Stimulated activated CD8-positive, alpha-beta memory T cell treated with anti-CD3 and anti-CD28 coated beads, Interleukin-4, amount 100 ng/mL, for 24 hours (primary cell): ENCODE measurements at regions not wholly inside any gene's neighbourhood (a gene's known extent, or its start where the extent isn't known, plus 50 kb on each side); places are given as distances from the start of the nearest gene placed in this dataset.

Experiments used
- DNase-seq: peaks from one replicate; pipeline ENCODE4 v3.0.0-alpha.2; 2020; ENCODE audit warnings: low read depth

- no peak for DNase-seq
These were observed 253.2 kb upstream of the ZNF32 start for GRCh38 chr10:43901744-43902504.

- no peak for DNase-seq
These were observed 252.6 kb upstream of the ZNF32 start for GRCh38 chr10:43901302-43901701.

- no peak for DNase-seq
These were observed 251.9 kb upstream of the ZNF32 start for GRCh38 chr10:43900571-43900970.

- DNase-seq = no peak
These were observed 250.7 kb upstream of the ZNF32 start for GRCh38 chr10:43899224-43899959.

- DNase-seq = no peak
These were observed 249.9 kb upstream of the ZNF32 start for GRCh38 chr10:43898592-43898991.

- no peak for DNase-seq
These were observed 249.2 kb upstream of the ZNF32 start for GRCh38 chr10:43897765-43898419.

GRCh38 chr10:43892062-43892770 lies 243.5 kb upstream of the ZNF32 start:
- DNase-seq = no peak

- DNase-seq = no peak
These were observed 242.6 kb upstream of the ZNF32 start for GRCh38 chr10:43891241-43891640.

- DNase-seq = no peak
These were observed 241.4 kb upstream of the ZNF32 start for GRCh38 chr10:43890124-43890523.

GRCh38 chr10:43888586-43888985 lies 239.9 kb upstream of the ZNF32 start:
- DNase-seq = no peak

GRCh38 chr10:43885842-43886241 lies 237.2 kb upstream of the ZNF32 start:
- no peak for DNase-seq

GRCh38 chr10:43885252-43885651 lies 236.6 kb upstream of the ZNF32 start:
- DNase-seq = no peak

- no peak for DNase-seq
These were observed 235.9 kb upstream of the ZNF32 start for GRCh38 chr10:43884501-43885105.

GRCh38 chr10:43882711-43883110 lies 234.0 kb upstream of the ZNF32 start:
- no peak for DNase-seq

GRCh38 chr10:43881657-43882056 lies 233.0 kb upstream of the ZNF32 start:
- DNase-seq = no peak

- no peak for DNase-seq
These were observed 231.5 kb upstream of the ZNF32 start for GRCh38 chr10:43880160-43880559.

- DNase-seq = no peak
These were observed 231.1 kb upstream of the ZNF32 start for GRCh38 chr10:43879742-43880141.

- no peak for DNase-seq
These were observed 230.5 kb upstream of the ZNF32 start for GRCh38 chr10:43879162-43879561.

GRCh38 chr10:43878386-43878785 lies 229.7 kb upstream of the ZNF32 start:
- DNase-seq = no peak

GRCh38 chr10:43876976-43877375 lies 228.3 kb upstream of the ZNF32 start:
- no peak for DNase-seq

- no peak for DNase-seq
These were observed 226.3 kb upstream of the ZNF32 start for GRCh38 chr10:43874984-43875383.

- no peak for DNase-seq
These were observed 225.0 kb upstream of the ZNF32 start for GRCh38 chr10:43873717-43874116.
